ENCODE measurements at regions not wholly inside any gene's neighbourhood (a gene's known extent, or its start where the extent isn't known, plus 50 kb on each side); places are given as distances from the start of the nearest gene placed in this dataset.
A peak's percentile ranks its signal among the peaks of the same experiment; 100 is the strongest.

- peak; percentile 68 for TF ChIP-seq CTCF (IDR thresholded peaks at IDR 0.05; ENCODE audit: low read depth, low read length, missing input control)
- peak; percentile 79 for TF ChIP-seq RAD21 (IDR thresholded peaks at IDR 0.05)
- TF ChIP-seq REST (IDR thresholded peaks at IDR 0.05), result no peak
- no peak for TF ChIP-seq EGR1 (IDR thresholded peaks at IDR 0.05; ENCODE audit: low read depth in 2 of 2)
- TF ChIP-seq YY1 (IDR thresholded peaks at IDR 0.05), result no peak
- TF ChIP-seq NR2F2 (IDR thresholded peaks at IDR 0.05), result no peak
- no peak for TF ChIP-seq SP1 (IDR thresholded peaks at IDR 0.05)
- TF ChIP-seq ZBTB33 (IDR thresholded peaks at IDR 0.05), result no peak
- TF ChIP-seq TAF1 (conservative IDR thresholded peaks at IDR 0.05), result no peak
Observed at GRCh38 chr5:154642499-154643245, 112.5 kb upstream of the LARP1 start.

Measured in liver (tissue), 3 donors.